HG03565 (cell line): ENCODE measurements at regions not wholly inside any gene's neighbourhood (a gene's known extent, or its start where the extent isn't known, plus 50 kb on each side); places are given as distances from the start of the nearest gene placed in this dataset.
"Not testable (repeated sequence)": the region's sequence is repeated elsewhere in the genome, so short reads cannot be mapped to it uniquely, and the experiment has no call there.

Experiments
- ATAC-seq: cut with Tn5 transposase; IDR thresholded peaks from one replicate; pipeline ENCODE4 v1.9.1; 2021; ENCODE audit warnings: mild to moderate bottlenecking, moderate library complexity; ENCODE audit not compliant: unreplicated experiment

- ATAC-seq, result peak; percentile 57
Measured at GRCh38 chr15:30755036-30755687, 129.2 kb downstream of the ARHGAP11B start.

- ATAC-seq, result not testable (repeated sequence)
Measured at GRCh38 chr15:30760633-30761032, 134.7 kb downstream of the ARHGAP11B start.

- not testable (repeated sequence) for ATAC-seq
Measured at GRCh38 chr15:30761365-30761764, 135.4 kb downstream of the ARHGAP11B start.

- not testable (repeated sequence) for ATAC-seq
Measured at GRCh38 chr15:30769390-30770124, 134.2 kb upstream of the FAN1 start.

GRCh38 chr15:30770759-30771158 is 133.0 kb upstream of the FAN1 start:
- no peak for ATAC-seq

GRCh38 chr15:30783019-30783418 is 120.7 kb upstream of the FAN1 start:
- ATAC-seq, result no peak

GRCh38 chr15:30788595-30788994 is 115.1 kb upstream of the FAN1 start:
- no peak for ATAC-seq

- no peak for ATAC-seq
Measured at GRCh38 chr15:30791239-30792175, 112.2 kb upstream of the FAN1 start.

- not testable (repeated sequence) for ATAC-seq
Measured at GRCh38 chr15:30792843-30793242, 110.9 kb upstream of the FAN1 start.

- ATAC-seq, result no peak
Measured at GRCh38 chr15:30794388-30794787, 109.3 kb upstream of the FAN1 start.

GRCh38 chr15:30799565-30799964 is 104.2 kb upstream of the FAN1 start:
- not testable (repeated sequence) for ATAC-seq

- not testable (repeated sequence) for ATAC-seq
Measured at GRCh38 chr15:30801140-30801895, 102.4 kb upstream of the FAN1 start.

- ATAC-seq, result not testable (repeated sequence)
Measured at GRCh38 chr15:30802001-30802400, 101.7 kb upstream of the FAN1 start.

GRCh38 chr15:30803703-30804102 is 100.0 kb upstream of the FAN1 start:
- not testable (repeated sequence) for ATAC-seq

- ATAC-seq, result no peak
Measured at GRCh38 chr15:30816430-30816829, 87.3 kb upstream of the FAN1 start.

- ATAC-seq, result peak; percentile 75
Measured at GRCh38 chr15:30823068-30823813, 80.5 kb upstream of the FAN1 start.

GRCh38 chr15:30824518-30825195 is 79.1 kb upstream of the FAN1 start:
- ATAC-seq, result no peak

- ATAC-seq, result no peak
Measured at GRCh38 chr15:30827625-30828303, 76.0 kb upstream of the FAN1 start.

GRCh38 chr15:30828304-30828639 is 75.4 kb upstream of the FAN1 start:
- ATAC-seq, result not testable (repeated sequence)
